MCF 10A (cell line): ENCODE measurements at regions not wholly inside any gene's neighbourhood (a gene's known extent, or its start where the extent isn't known, plus 50 kb on each side); places are given as distances from the start of the nearest gene placed in this dataset.

Experiments
- BruUV-seq: library from RNA; stranded (reverse); fragments of 400-500 nt; replicated peaks from 2 replicates; lab custom pipeline; 2021; lab: Mats Ljungman, UMichigan
- CTCF ChIA-PET: fragments of 300-600 bp; sonication (Branson Sonifier 250); formaldehyde crosslinking; extraction: SDS; loops from one replicate; lab custom pipeline; 2021; ENCODE audit warnings: antibody characterized with exemption, inconsistent platforms; lab: Yijun Ruan, JAX
- POLR2A ChIA-PET: fragments of 300-600, 350-650 bp; sonication (Branson Sonifier 250); formaldehyde crosslinking; extraction: SDS; loops from one replicate; lab custom pipeline; 2020; ENCODE audit warnings: antibody characterized with exemption, inconsistent platforms; lab: Yijun Ruan, JAX
- DNase-seq: peaks from one replicate; pipeline ENCODE4 v3.0.0-alpha.2; 2018; ENCODE audit not compliant: unreplicated experiment
- H3K27ac Mint-ChIP-seq: one replicate; pipeline ENCODE4 v1.8.0; 2022; ENCODE audit warnings: mild to moderate bottlenecking, low read depth, mixed read lengths; ENCODE audit not compliant: unreplicated experiment
- H3K27me3 Mint-ChIP-seq: one replicate; pipeline ENCODE4 v1.8.0; 2022; ENCODE audit warnings: mixed read lengths; ENCODE audit not compliant: insufficient read depth, unreplicated experiment
- H3K36me3 Mint-ChIP-seq: one replicate; pipeline ENCODE4 v1.8.0; 2022; ENCODE audit warnings: mild to moderate bottlenecking, moderate library complexity, mixed read lengths; ENCODE audit not compliant: insufficient read depth, unreplicated experiment
- H3K4me1 Mint-ChIP-seq: one replicate; pipeline ENCODE4 v1.8.0; 2022; ENCODE audit warnings: mixed read lengths; ENCODE audit not compliant: insufficient read depth, unreplicated experiment
- H3K4me3 Mint-ChIP-seq: one replicate; pipeline ENCODE4 v1.8.0; 2022; ENCODE audit warnings: mild to moderate bottlenecking, moderate library complexity, mixed read lengths; ENCODE audit not compliant: unreplicated experiment
- H3K9me3 Mint-ChIP-seq: one replicate; pipeline ENCODE4 v1.8.0; 2022; ENCODE audit warnings: mixed read lengths; ENCODE audit not compliant: unreplicated experiment
- CTCF ChIP-seq: fragments of 200-600 bp; IDR thresholded peaks from one replicate; pipeline ENCODE4 v1.8.0; 2022; ENCODE audit warnings: antibody characterized with exemption, mild to moderate bottlenecking; ENCODE audit not compliant: unreplicated experiment
- intact Hi-C: fragments of 100-400 bp; cut with micrococcal nuclease; formaldehyde crosslinking; loops from 2 replicates; pipeline ENCODE4 v1.14.1; 2022

- Mint-ChIP-seq H3K4me3 (no peak overlapping the region), H3K9me3 (peaks cover 10% of the 10 kb centered on the region), H3K4me1 (no peaks in the 10 kb centered on the region), H3K36me3 (no peaks in the 10 kb centered on the region), H3K27me3 (no peaks in the 10 kb centered on the region), H3K27ac (no peak overlapping the region)
- TF ChIP-seq CTCF = no peak
- no peak for DNase-seq
- no TSS peak for BruUV-seq
- POLR2A ChIA-PET = no interaction called here
- intact Hi-C loops = no loop called here
- CTCF ChIA-PET = no interaction called here
Observed at GRCh38 chr13:112150352-112150751, 83.4 kb downstream of the SOX1 start.

GRCh38 chr13:112152846-112153245, 85.9 kb downstream of the SOX1 start:
- CTCF ChIA-PET = no interaction called here
- no peak for DNase-seq

GRCh38 chr13:112153364-112153763, 86.4 kb downstream of the SOX1 start:
- H3K4me3 Mint-ChIP-seq = no peak overlapping the region
- intact Hi-C loops = no loop called here
- no peak for DNase-seq
- H3K27ac Mint-ChIP-seq = no peak overlapping the region
- no peak for TF ChIP-seq CTCF
- peaks cover 21% of the 10 kb centered on the region for H3K9me3 Mint-ChIP-seq
- ChIA-PET POLR2A (no interaction called here), CTCF (no interaction called here)
- BruUV-seq = no TSS peak
- H3K27me3 Mint-ChIP-seq = no peaks in the 10 kb centered on the region
- no peaks in the 10 kb centered on the region for H3K4me1 Mint-ChIP-seq
- H3K36me3 Mint-ChIP-seq = no peaks in the 10 kb centered on the region

More at GRCh38 chr13:112152846-112153245, 85.9 kb downstream of the SOX1 start:
- intact Hi-C loops = no loop called here
- Mint-ChIP-seq H3K4me3 (no peak overlapping the region), H3K4me1 (no peaks in the 10 kb centered on the region), H3K27ac (no peak overlapping the region), H3K9me3 (peaks cover 17% of the 10 kb centered on the region), H3K27me3 (no peaks in the 10 kb centered on the region), H3K36me3 (no peaks in the 10 kb centered on the region)
- no peak for TF ChIP-seq CTCF
- POLR2A ChIA-PET = no interaction called here
- no TSS peak for BruUV-seq

- Mint-ChIP-seq H3K27ac (no peak overlapping the region), H3K27me3 (no peaks in the 10 kb centered on the region), H3K4me3 (no peak overlapping the region), H3K4me1 (no peaks in the 10 kb centered on the region), H3K36me3 (no peaks in the 10 kb centered on the region), H3K9me3 (peaks cover 21% of the 10 kb centered on the region)
- ChIA-PET CTCF (no interaction called here), POLR2A (no interaction called here)
- BruUV-seq = no TSS peak
- no peak for DNase-seq
- no peak for TF ChIP-seq CTCF
- intact Hi-C loops = no loop called here
Observed at GRCh38 chr13:112153846-112154245, 86.9 kb downstream of the SOX1 start.
